ENCODE measurements at regions not wholly inside any gene's neighbourhood (a gene's known extent, or its start where the extent isn't known, plus 50 kb on each side); places are given as distances from the start of the nearest gene placed in this dataset.

DNA sequence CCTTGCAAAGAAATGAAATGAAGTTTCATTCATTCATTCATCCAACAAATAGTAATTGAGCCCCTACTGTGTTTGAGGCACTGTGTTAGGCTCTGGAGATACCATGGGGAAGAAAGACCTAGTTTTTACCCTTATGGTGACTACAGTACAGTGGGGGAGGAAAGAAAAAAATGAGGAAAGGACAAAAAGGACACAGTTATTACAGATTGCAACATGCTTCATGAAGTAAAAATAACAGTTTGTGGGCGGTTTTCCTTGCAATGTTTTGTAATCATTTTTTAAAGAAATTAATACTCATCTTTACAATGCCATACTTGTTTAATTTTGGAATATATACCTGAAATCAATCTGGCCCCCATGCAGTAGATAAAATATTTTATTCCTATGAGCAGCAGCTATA, 120.3 kb downstream of the TM2D1 start:
- H3K36me3 Mint-ChIP-seq (ENCODE audit: low read depth) = no peaks in the 10 kb centered on the region
- no peak overlapping the region for H3K27ac Mint-ChIP-seq
- H3K27me3 Mint-ChIP-seq (ENCODE audit: low read depth) = peaks cover 4% of the 10 kb centered on the region
- H3K9me3 Mint-ChIP-seq (ENCODE audit: insufficient read depth) = no peaks in the 10 kb centered on the region
- DNase-seq (no peak), ATAC-seq (no peak)
- ChIA-PET POLR2A (no interaction called here), CTCF (no interaction called here)
- no peaks in the 10 kb centered on the region for H3K4me1 Mint-ChIP-seq (ENCODE audit: low read depth)
- H3K4me3 Mint-ChIP-seq = no peak overlapping the region

DNA sequence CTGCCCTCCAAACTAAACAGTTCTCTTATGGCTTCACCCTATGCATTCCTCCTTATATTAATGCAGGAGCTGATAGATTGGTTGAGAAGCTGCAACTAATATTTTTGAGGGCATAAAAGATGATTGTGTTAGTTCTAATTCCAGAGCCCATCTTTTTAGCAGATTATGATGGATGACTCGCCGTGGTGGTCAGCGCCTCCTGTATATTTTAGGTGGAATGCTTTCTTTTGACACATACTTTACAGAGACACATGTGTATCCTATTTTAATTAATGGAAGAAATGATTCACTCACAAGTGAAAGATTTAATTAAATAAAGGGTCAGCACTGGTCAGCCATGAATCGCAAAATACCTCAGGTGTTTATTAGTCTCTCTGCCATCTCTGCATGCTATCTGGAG, 120.7 kb downstream of the TM2D1 start:
- no peak for DNase-seq
- Mint-ChIP-seq H3K4me3 (no peak overlapping the region), H3K36me3 (ENCODE audit: low read depth) (no peaks in the 10 kb centered on the region), H3K27ac (no peak overlapping the region), H3K27me3 (ENCODE audit: low read depth) (peaks cover 7% of the 10 kb centered on the region), H3K9me3 (ENCODE audit: insufficient read depth) (no peaks in the 10 kb centered on the region), H3K4me1 (ENCODE audit: low read depth) (no peaks in the 10 kb centered on the region)
- ChIA-PET POLR2A (no interaction called here), CTCF (interaction anchor here (1.0 kb wide), 1 partner anchor 15 kb away, joined by 3 read pairs; no protein-coding TSS in a partner anchor)
- ATAC-seq = no peak

DNA sequence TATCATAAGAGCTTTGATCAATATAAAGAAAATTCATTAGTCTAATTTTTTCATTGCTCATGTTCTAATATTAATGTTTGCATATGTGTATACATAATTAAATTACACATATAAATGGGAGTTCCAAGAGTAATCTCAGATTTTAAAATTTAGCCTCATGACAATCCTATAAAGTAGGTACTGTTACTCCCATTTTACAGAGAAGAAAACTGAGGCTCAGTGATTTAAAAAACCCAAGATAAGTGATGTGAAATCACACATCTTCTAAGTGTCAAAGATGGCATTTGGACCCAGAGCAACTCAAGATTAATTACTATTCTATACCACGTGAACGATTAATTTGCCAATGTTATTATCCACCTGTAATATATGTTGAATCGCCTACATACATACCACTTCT, 122.3 kb downstream of the TM2D1 start:
- DNase-seq = no peak
- ChIA-PET POLR2A (no interaction called here), CTCF (no interaction called here)
- H3K27me3 Mint-ChIP-seq (ENCODE audit: low read depth) = peaks cover 7% of the 10 kb centered on the region
- H3K36me3 Mint-ChIP-seq (ENCODE audit: low read depth) = no peaks in the 10 kb centered on the region
- no peak overlapping the region for H3K4me3 Mint-ChIP-seq
- no peaks in the 10 kb centered on the region for H3K4me1 Mint-ChIP-seq (ENCODE audit: low read depth)
- no peaks in the 10 kb centered on the region for H3K9me3 Mint-ChIP-seq (ENCODE audit: insufficient read depth)
- no peak overlapping the region for H3K27ac Mint-ChIP-seq
- ATAC-seq = no peak

DNA sequence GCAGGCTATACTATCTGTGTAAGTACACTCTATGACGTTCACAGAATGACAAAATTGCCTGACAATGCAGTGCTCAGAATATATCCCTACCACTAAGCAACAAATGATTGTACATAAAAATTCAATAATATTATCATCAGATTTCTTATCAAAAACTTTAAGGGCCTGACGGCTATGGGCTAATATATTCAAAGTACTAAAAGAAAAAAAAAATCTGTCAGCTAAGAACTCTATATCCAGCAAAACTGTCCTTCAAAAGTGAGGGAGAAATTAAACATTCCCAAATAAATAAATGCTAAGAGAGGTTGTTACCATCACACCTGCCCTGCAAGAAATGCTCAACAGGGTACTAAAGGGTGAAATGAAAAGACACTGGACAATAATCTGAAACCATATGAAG, 127.3 kb downstream of the TM2D1 start:
- H3K4me1 Mint-ChIP-seq (ENCODE audit: low read depth) = no peaks in the 10 kb centered on the region
- no peak overlapping the region for H3K27ac Mint-ChIP-seq
- ChIA-PET POLR2A (no interaction called here), CTCF (interaction anchor here (1.2 kb wide), 1 partner anchor 9 kb away, joined by 3 read pairs; no protein-coding TSS in a partner anchor)
- ATAC-seq = no peak
- no peaks in the 10 kb centered on the region for H3K9me3 Mint-ChIP-seq (ENCODE audit: insufficient read depth)
- H3K36me3 Mint-ChIP-seq (ENCODE audit: low read depth) = no peaks in the 10 kb centered on the region
- peaks cover 8% of the 10 kb centered on the region for H3K27me3 Mint-ChIP-seq (ENCODE audit: low read depth)
- H3K4me3 Mint-ChIP-seq = no peak overlapping the region
- no peak for DNase-seq

DNA sequence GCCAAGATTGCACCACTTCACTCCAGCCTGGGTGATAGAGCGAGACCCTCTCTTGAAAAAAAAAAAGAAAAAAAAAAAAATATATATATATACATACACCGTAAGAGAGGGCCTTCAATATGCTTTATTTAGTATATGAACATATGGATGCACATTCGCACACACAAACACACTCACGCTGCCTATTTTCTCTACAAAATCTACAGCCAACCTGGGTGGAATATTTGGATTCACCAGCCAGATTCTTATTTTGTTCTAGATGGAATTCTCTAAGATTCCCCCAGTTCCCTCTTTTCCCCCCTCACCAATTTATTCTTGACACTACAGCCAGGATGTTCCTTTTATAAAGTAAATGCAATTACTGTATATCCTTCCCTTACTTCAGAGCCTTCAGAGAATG, 131.6 kb downstream of the TM2D1 start:
- no peak for ATAC-seq
- Mint-ChIP-seq H3K9me3 (ENCODE audit: insufficient read depth) (no peaks in the 10 kb centered on the region), H3K27ac (no peak overlapping the region), H3K4me1 (ENCODE audit: low read depth) (peaks cover 4% of the 10 kb centered on the region), H3K27me3 (ENCODE audit: low read depth) (peaks cover 3% of the 10 kb centered on the region), H3K36me3 (ENCODE audit: low read depth) (no peaks in the 10 kb centered on the region), H3K4me3 (no peak overlapping the region)
- ChIA-PET POLR2A (no interaction called here), CTCF (no interaction called here)
- DNase-seq = no peak

DNA sequence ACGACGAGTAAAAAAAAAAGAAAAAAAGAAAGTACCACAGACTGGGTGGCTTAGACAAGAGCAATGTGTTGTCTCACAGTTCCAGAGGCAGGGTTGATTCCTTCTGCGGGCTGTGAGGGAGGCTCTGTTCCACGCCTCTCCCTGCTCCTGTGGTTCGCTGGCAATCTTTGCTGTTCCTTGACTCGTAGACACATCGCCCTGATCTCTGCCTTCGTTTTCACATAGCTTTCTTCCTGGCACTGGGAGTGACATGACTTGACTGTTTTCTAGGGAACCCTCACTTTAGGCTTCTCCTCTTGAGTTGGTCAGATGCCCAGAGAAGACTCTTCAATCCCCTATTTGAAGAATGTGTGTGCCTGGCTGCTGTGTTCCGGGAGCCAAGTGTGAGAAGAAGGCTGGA, 133.6 kb downstream of the TM2D1 start:
- no peaks in the 10 kb centered on the region for H3K27me3 Mint-ChIP-seq (ENCODE audit: low read depth)
- no peak overlapping the region for H3K4me3 Mint-ChIP-seq
- no peaks in the 10 kb centered on the region for H3K36me3 Mint-ChIP-seq (ENCODE audit: low read depth)
- CTCF ChIA-PET = no interaction called here
- H3K27ac Mint-ChIP-seq = no peak overlapping the region
- no peak for DNase-seq
- no peak for ATAC-seq
- H3K9me3 Mint-ChIP-seq (ENCODE audit: insufficient read depth) = no peaks in the 10 kb centered on the region
- POLR2A ChIA-PET = no interaction called here
- peaks cover 4% of the 10 kb centered on the region for H3K4me1 Mint-ChIP-seq (ENCODE audit: low read depth)

DNA sequence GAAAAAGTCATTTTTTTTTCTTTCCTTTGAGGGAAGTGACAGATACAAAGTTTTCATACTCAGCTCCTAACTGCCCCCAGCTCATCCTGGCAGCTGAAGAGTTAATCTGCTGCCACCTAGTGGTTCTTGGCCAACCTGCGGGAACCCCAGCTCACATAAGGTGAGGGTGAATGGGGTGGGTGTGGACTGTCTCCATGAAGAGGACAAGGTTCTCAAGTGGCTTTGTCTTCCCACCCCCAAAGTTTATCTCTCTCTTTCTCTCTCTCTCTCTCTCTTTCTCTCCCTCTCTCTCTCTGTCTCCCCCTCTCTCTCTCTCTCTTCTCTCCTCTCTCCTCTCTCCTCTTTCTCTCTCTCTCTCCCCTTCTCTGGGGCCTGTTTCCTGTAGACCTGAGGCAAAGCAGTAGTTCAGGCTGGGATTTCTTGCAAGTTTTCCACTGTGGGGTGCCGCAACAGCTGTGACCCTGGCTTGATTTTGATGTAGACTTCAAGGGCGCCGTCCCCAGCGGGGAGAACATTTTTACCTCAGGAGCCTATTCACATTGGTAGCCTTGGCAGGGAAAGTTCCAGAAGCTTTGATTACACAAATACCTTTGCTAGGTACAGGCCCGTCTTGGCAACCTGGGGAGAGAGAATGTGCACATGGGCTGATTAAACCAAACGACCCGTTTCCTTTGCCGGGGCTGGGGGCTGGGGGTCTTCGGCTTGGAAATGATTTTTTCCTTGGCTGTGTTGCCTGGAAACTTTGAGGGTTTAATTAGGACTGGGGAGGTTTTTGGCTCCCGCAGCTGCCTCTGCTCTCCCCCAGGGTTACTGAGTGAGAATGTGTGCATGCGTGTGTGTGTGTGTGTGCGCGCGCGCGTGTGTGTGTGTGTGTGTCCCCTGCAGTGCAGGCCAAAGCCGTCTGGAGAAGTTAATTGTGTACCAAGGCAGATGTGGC, 135.9 kb downstream of the TM2D1 start:
- no peak overlapping the region for H3K4me3 Mint-ChIP-seq
- H3K36me3 Mint-ChIP-seq (ENCODE audit: low read depth) = no peaks in the 10 kb centered on the region
- CTCF ChIA-PET = interaction anchor here (0.5 to 3.3 kb wide), 54 partner anchors 8 to 860 kb away, joined by 3 to 20 read pairs (median 4); no protein-coding TSS in a partner anchor
- no peak overlapping the region for H3K27ac Mint-ChIP-seq
- H3K9me3 Mint-ChIP-seq (ENCODE audit: insufficient read depth) = no peaks in the 10 kb centered on the region
- POLR2A ChIA-PET = no interaction called here
- DNase-seq (peak; percentile 81), ATAC-seq (peak; percentile 99)
- H3K27me3 Mint-ChIP-seq (ENCODE audit: low read depth) = peaks cover 7% of the 10 kb centered on the region
- H3K4me1 Mint-ChIP-seq (ENCODE audit: low read depth) = peaks cover 4% of the 10 kb centered on the region

DNA sequence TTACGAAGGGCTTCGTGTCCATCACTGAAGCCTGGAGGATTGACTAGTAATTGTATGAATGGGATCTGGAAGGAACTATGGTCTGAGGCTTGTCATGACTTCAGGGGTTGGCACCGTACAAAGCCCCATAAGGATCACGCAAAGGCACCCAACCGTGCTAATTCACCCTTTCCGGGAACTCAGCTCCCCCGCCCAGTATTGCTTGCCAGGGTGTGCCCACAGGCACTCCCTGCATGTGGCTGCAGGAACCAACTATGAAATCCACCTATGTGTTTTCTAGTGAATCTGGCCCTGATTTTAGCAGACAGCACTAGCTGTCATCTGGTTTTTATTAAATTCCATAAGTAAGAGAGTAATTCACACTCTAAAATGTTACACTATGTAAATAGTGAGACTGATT, 139.2 kb downstream of the TM2D1 start:
- ChIA-PET POLR2A (no interaction called here), CTCF (interaction anchor here (1.4 to 1.5 kb wide), 2 partner anchors 133 to 607 kb away, joined by 3 to 5 read pairs; no protein-coding TSS in a partner anchor)
- Mint-ChIP-seq H3K4me3 (no peak overlapping the region), H3K4me1 (ENCODE audit: low read depth) (peaks cover 4% of the 10 kb centered on the region), H3K36me3 (ENCODE audit: low read depth) (no peaks in the 10 kb centered on the region), H3K9me3 (ENCODE audit: insufficient read depth) (no peaks in the 10 kb centered on the region), H3K27ac (no peak overlapping the region), H3K27me3 (ENCODE audit: low read depth) (peaks cover 11% of the 10 kb centered on the region)
- DNase-seq (no peak), ATAC-seq (no peak)

DNA sequence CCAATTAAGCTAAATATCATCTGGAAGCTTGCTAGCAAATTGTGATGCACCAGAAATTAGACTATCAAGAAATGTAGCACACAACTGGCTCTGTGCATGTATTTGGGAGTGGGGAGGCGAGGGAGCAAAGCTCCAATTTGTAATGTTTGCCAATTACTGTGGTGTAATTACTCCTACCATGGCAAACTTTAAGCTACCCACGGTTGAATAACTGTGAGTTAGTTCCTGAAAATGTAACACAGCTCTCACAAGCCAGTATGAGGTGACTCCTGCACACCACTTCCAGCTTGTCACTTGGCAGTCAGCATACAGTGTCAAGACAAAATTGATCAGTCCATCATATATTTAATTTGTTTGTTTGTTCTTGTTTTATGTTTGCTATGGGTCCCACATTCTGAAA, 141.2 kb downstream of the TM2D1 start:
- POLR2A ChIA-PET = no interaction called here
- Mint-ChIP-seq H3K4me3 (no peak overlapping the region), H3K27ac (no peak overlapping the region), H3K4me1 (ENCODE audit: low read depth) (peaks cover under 1% of the 10 kb centered on the region), H3K27me3 (ENCODE audit: low read depth) (peaks cover 20% of the 10 kb centered on the region), H3K9me3 (ENCODE audit: insufficient read depth) (no peaks in the 10 kb centered on the region), H3K36me3 (ENCODE audit: low read depth) (no peaks in the 10 kb centered on the region)
- CTCF ChIA-PET = interaction anchor here (1.2 to 2.7 kb wide), 6 partner anchors 11 to 270 kb away, joined by 3 to 8 read pairs (median 4); no protein-coding TSS in a partner anchor
- DNase-seq = no peak
- ATAC-seq = no peak

DNA sequence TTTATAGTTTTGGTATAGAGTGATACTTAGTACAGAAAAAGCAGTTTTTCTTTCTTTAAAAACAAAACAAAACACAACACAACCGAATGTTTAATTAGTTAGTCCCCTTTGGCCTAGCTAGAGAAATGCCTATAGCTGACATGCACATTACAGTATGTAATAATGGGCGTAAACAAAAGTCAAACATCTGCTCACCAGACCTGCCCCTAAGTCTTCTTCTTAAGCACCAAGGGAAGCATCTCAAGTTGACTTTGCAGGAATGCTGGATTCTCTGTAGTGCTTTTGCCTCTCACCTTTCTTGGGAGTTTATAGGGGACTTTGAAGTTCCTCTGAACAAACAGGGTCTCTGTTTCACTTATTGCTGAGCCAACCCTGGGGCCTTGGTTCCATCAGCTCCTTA, 143.7 kb downstream of the TM2D1 start:
- POLR2A ChIA-PET = no interaction called here
- no peaks in the 10 kb centered on the region for H3K36me3 Mint-ChIP-seq (ENCODE audit: low read depth)

DNA sequence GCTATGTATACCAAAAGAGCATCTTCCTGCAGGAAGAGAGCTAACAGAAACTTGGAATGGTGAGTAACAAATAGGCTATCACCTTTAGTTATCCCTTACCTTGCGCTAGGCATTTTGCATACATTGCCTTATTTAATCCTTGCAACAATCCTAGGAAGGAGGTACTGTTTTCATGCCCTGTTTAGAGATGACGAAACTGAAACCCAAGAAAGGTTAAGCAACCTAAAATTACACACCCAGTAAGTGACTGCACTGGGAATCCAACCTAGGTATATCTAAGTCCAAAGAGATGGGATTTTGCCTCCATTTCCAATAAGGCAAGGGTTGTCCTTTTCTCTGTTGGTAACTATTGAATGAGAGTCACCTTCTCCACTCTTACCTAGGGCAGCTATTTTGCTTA, 144.5 kb downstream of the TM2D1 start:
- Mint-ChIP-seq H3K9me3 (ENCODE audit: insufficient read depth) (no peaks in the 10 kb centered on the region), H3K4me1 (ENCODE audit: low read depth) (no peaks in the 10 kb centered on the region), H3K4me3 (no peak overlapping the region), H3K36me3 (ENCODE audit: low read depth) (no peaks in the 10 kb centered on the region), H3K27me3 (ENCODE audit: low read depth) (peaks cover 30% of the 10 kb centered on the region), H3K27ac (no peak overlapping the region)
- DNase-seq (no peak), ATAC-seq (no peak)
- POLR2A ChIA-PET = no interaction called here
- CTCF ChIA-PET = interaction anchor here (1.6 kb wide), 1 partner anchor 8 kb away, joined by 4 read pairs; no protein-coding TSS in a partner anchor

More for the DNA sequence above, 143.7 kb downstream of the TM2D1 start:
- no peak overlapping the region for H3K4me3 Mint-ChIP-seq
- no peak overlapping the region for H3K27ac Mint-ChIP-seq
- no peaks in the 10 kb centered on the region for H3K9me3 Mint-ChIP-seq (ENCODE audit: insufficient read depth)
- CTCF ChIA-PET = interaction anchor here (0.6 kb wide), 1 partner anchor 503 kb away, joined by 4 read pairs; no protein-coding TSS in a partner anchor
- peaks cover 32% of the 10 kb centered on the region for H3K27me3 Mint-ChIP-seq (ENCODE audit: low read depth)
- no peak for DNase-seq
- H3K4me1 Mint-ChIP-seq (ENCODE audit: low read depth) = no peaks in the 10 kb centered on the region
- ATAC-seq = no peak

DNA sequence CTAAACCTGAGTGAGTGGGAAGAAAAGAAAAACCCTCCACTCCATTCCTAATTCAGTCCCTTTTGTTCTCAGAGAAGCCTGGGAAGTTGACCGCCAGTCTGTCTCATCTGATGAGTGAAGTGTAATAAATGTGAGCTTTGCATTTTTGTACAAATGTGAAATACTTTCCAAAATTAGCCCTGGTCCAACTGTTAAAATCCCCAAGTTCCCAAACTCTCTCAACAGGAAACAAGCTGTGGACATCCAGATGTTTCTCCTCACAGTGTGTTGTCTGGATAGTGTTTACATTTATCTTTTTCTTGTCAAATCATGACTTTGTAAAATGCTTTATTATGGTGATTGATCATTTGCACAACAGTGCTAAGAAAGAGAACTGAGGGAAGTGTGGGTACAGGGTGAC, 145.1 kb downstream of the TM2D1 start:
- Mint-ChIP-seq H3K4me3 (no peak overlapping the region), H3K9me3 (ENCODE audit: insufficient read depth) (no peaks in the 10 kb centered on the region), H3K4me1 (ENCODE audit: low read depth) (no peaks in the 10 kb centered on the region), H3K27ac (no peak overlapping the region), H3K36me3 (ENCODE audit: low read depth) (no peaks in the 10 kb centered on the region), H3K27me3 (ENCODE audit: low read depth) (peaks cover 34% of the 10 kb centered on the region)
- DNase-seq (no peak), ATAC-seq (no peak)
- POLR2A ChIA-PET = no interaction called here
- CTCF ChIA-PET = interaction anchor here (1.6 kb wide), 1 partner anchor 9 kb away, joined by 4 read pairs; no protein-coding TSS in a partner anchor
